ENCODE measurements at regions not wholly inside any gene's neighbourhood (a gene's known extent, or its start where the extent isn't known, plus 50 kb on each side); places are given as distances from the start of the nearest gene placed in this dataset.

GRCh38 chr18:45361125-45361851 lies 254.0 kb upstream of the SLC14A2 start:
- TF ChIP-seq EZH2 (IDR thresholded peaks at IDR 0.05; ENCODE audit: insufficient read depth, low read length) (no peak), CTCF (IDR thresholded peaks at IDR 0.05; ENCODE audit: insufficient read depth, low read depth, low read length) (no peak)

Measured in astrocyte (in vitro differentiated cells and primary cell).